WERI-Rb-1 (cell line): ENCODE measurements at regions not wholly inside any gene's neighbourhood (a gene's known extent, or its start where the extent isn't known, plus 50 kb on each side); places are given as distances from the start of the nearest gene placed in this dataset.

ENCODE experiments used
- DNase-seq: peaks from one replicate; pipeline ENCODE4 v3.0.0-alpha.2; 2020
- H3K27ac ChIP-seq: fragments of 250-450 bp; sonication (Bioruptor Pico); 2 replicates; pipeline ENCODE4 v1.5.1; 2020; ENCODE audit warnings: mild to moderate bottlenecking, moderate library complexity
- H3K27me3 ChIP-seq: fragments of 250-450 bp; sonication (Bioruptor Pico); 2 replicates; pipeline ENCODE4 v1.5.1; 2021; ENCODE audit warnings: mild to moderate bottlenecking, low read depth, moderate library complexity; ENCODE audit not compliant: insufficient read depth, severe bottlenecking
- H3K36me3 ChIP-seq: fragments of 250-450 bp; sonication (Bioruptor Pico); 2 replicates; pipeline ENCODE4 v1.5.1; 2020; ENCODE audit warnings: mild to moderate bottlenecking, moderate library complexity
- H3K4me3 ChIP-seq: 2 replicates; pipeline ENCODE4 v1.5.1; 2011; ENCODE audit warnings: low read depth, mild to moderate bottlenecking, control low read depth, low read length
- H3K9me3 ChIP-seq: fragments of 250-450 bp; sonication (Bioruptor Pico); 2 replicates; pipeline ENCODE4 v1.5.1; 2021; ENCODE audit warnings: mild to moderate bottlenecking, moderate library complexity; ENCODE audit not compliant: severe bottlenecking
- TF ChIP-seq, protein P1 (sequence below): IDR thresholded peaks from 2 replicates; pipeline ENCODE4 v1.5.1; 2011; ENCODE audit warnings: low read depth, mild to moderate bottlenecking, control low read depth, inconsistent platforms, low read length

DNA sequence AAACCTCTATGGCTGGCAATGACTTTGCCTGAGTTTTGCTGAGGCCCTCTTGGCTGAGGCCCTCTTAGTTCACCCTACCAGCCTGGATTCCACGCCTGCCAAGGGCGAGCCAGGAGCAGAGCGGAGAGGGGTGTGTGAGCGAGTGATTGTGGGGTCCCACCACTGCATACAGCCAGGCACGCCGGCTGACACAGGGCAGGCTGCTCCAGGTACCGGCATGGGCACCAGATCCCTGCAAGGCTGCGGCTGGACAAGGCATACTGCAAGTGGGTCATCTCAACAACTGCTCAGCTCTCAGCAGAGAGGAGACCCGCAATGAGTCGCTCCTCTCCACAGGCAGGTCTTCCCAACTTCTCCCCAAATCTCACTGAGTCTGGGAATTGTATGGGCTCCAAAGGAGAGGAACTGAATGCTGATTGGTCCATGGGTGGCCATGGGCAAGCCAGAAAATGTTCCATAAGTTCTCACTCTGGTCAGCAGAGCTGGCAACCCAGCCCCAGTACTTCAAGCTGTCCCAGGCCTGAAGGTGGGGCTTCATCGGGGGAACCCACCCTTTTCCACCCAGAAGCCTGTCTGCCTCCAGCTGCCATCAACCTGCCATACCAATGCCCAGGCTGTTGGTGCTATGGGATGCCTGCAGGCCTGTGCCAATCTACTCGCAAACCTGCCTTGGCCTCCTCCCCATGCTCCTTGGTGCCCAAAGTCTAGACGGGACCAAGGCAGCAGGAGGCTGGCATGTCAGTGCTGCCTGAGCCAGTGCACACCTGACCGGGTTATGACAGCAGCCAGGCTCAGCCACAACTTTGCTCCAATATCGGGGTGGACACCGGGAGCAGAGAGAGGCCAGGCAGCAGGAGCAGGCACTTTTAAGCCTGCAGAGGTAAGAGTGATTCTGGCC is 1273.6 kb upstream of the GBE1 start:
- Histone ChIP-seq H3K36me3 (no peaks in the 10 kb centered on the region), H3K27ac (no peak overlapping the region), H3K4me3 (no peak overlapping the region), H3K9me3 (no peaks in the 10 kb centered on the region), H3K27me3 (no peaks in the 10 kb centered on the region)
- no peak for DNase-seq
- TF ChIP-seq, protein P1, sequence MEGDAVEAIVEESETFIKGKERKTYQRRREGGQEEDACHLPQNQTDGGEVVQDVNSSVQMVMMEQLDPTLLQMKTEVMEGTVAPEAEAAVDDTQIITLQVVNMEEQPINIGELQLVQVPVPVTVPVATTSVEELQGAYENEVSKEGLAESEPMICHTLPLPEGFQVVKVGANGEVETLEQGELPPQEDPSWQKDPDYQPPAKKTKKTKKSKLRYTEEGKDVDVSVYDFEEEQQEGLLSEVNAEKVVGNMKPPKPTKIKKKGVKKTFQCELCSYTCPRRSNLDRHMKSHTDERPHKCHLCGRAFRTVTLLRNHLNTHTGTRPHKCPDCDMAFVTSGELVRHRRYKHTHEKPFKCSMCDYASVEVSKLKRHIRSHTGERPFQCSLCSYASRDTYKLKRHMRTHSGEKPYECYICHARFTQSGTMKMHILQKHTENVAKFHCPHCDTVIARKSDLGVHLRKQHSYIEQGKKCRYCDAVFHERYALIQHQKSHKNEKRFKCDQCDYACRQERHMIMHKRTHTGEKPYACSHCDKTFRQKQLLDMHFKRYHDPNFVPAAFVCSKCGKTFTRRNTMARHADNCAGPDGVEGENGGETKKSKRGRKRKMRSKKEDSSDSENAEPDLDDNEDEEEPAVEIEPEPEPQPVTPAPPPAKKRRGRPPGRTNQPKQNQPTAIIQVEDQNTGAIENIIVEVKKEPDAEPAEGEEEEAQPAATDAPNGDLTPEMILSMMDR, result no peak

DNA sequence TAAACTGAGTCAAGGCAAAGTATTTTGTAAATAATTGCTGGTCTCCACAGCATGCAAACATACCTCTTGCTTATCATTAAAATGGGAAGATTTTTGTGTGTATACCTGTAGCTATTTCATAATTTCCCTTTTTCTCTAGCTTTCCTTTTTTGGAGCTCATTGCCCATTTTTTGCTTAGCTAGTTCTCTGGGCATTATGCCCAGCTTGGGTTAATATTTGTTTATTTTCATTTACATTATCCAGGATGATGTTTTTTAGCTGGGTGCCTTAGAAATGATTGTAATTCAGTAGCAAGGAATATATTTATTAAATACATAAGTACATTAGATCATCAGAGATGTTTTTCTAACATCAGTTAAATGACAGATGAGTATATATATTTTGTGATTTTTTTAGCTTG is 1271.7 kb upstream of the GBE1 start:
- TF ChIP-seq, protein P1, result no peak
- no peak for DNase-seq
- H3K36me3 ChIP-seq, result no peaks in the 10 kb centered on the region
- H3K27me3 ChIP-seq, result no peaks in the 10 kb centered on the region
- H3K9me3 ChIP-seq, result no peaks in the 10 kb centered on the region
- no peak overlapping the region for H3K27ac ChIP-seq
- no peak overlapping the region for H3K4me3 ChIP-seq

DNA sequence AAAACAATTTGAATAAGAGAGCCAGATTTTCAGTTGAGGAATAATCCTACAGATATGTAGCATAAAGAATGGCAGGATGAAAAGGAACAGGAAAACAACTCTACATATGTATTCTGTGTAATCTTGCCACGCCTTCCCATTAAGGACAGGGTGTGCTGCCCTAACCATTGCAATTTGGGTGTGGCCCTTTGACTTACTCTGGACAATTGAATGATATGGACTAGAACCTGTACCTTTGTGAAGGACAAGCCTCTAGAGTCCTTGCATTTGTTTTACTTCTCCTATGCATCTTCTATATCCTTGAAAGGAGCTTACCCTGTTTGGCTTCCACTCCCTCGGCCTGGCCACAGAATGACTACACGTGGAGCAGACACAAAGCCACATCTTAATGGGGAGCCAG is 1261.6 kb upstream of the GBE1 start:
- H3K9me3 ChIP-seq, result no peaks in the 10 kb centered on the region
- DNase-seq, result no peak
- H3K4me3 ChIP-seq, result no peak overlapping the region
- H3K27ac ChIP-seq, result no peak overlapping the region
- H3K36me3 ChIP-seq, result no peaks in the 10 kb centered on the region
- TF ChIP-seq, protein P1, result no peak
- no peaks in the 10 kb centered on the region for H3K27me3 ChIP-seq

DNA sequence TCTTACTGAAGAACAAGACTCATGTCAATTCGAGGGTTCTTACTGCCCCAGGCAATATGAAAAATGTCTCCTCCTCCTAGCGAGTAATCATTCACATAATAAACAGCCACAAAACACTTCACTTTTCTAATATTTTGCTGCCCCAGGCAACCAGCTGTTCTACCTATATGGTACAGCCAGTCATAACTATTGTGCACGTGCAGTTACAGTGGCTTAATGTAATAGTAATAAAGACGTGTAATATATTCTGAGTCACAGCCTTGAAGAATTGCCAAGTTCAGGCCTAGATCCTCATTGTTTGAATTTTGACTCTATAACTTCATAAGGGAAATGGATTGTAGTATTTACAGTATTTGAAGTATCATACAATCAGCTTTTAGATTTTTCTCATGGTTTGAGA is 1250.0 kb upstream of the GBE1 start:
- DNase-seq, result no peak
- H3K36me3 ChIP-seq, result no peaks in the 10 kb centered on the region
- H3K4me3 ChIP-seq, result no peak overlapping the region
- TF ChIP-seq, protein P1, result no peak
- H3K27me3 ChIP-seq, result no peaks in the 10 kb centered on the region
- H3K27ac ChIP-seq, result no peak overlapping the region
- H3K9me3 ChIP-seq, result no peaks in the 10 kb centered on the region

DNA sequence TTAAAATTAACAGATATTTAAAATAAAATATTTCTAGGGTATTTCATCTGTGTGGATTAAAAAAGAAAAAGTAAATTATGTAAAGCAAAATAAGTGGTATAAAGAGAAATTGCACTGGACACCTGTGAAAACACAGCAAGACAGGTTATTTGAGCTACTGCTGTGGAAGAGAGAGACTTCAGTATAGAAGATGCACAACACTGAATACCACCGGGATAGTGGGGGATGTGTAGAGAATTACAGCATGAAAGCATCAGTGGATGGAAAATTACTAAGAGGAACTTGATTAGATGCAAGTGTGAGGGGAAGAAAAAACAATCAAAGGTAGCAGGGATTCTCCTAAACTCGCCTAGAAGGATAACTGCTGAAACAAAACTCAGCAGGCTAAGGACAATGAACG is 1242.5 kb upstream of the GBE1 start:
- Histone ChIP-seq H3K27ac (no peak overlapping the region), H3K9me3 (no peaks in the 10 kb centered on the region), H3K27me3 (no peaks in the 10 kb centered on the region), H3K4me3 (no peak overlapping the region), H3K36me3 (no peaks in the 10 kb centered on the region)
- TF ChIP-seq, protein P1, result no peak
- DNase-seq, result no peak
